HG03378 (cell line): ENCODE measurements at regions not wholly inside any gene's neighbourhood (a gene's known extent, or its start where the extent isn't known, plus 50 kb on each side); places are given as distances from the start of the nearest gene placed in this dataset.

Experiments
- ATAC-seq: cut with Tn5 transposase; IDR thresholded peaks from one replicate; pipeline ENCODE4 v1.9.1; 2021; ENCODE audit warnings: mild to moderate bottlenecking, moderate library complexity; ENCODE audit not compliant: unreplicated experiment

- ATAC-seq = no peak
Measured at GRCh38 chr1:163013826-163014600, 55.1 kb upstream of the RGS4 start.

GRCh38 chr1:163006051-163006834 lies 62.9 kb upstream of the RGS4 start:
- ATAC-seq = no peak

- no peak for ATAC-seq
Measured at GRCh38 chr1:162997499-162998285, 71.5 kb upstream of the RGS4 start.

GRCh38 chr1:162996261-162996660 lies 72.9 kb upstream of the RGS4 start:
- no peak for ATAC-seq

GRCh38 chr1:162994921-162995320 lies 74.2 kb upstream of the RGS4 start:
- ATAC-seq = no peak

- no peak for ATAC-seq
Measured at GRCh38 chr1:162993846-162994245, 75.3 kb upstream of the RGS4 start.

GRCh38 chr1:162992945-162993344 lies 76.2 kb upstream of the RGS4 start:
- ATAC-seq = no peak

GRCh38 chr1:162991444-162991843 lies 77.7 kb upstream of the RGS4 start:
- no peak for ATAC-seq

- no peak for ATAC-seq
Measured at GRCh38 chr1:162990665-162991064, 78.5 kb upstream of the RGS4 start.

- ATAC-seq = no peak
Measured at GRCh38 chr1:162988869-162989268, 80.3 kb upstream of the RGS4 start.

- no peak for ATAC-seq
Measured at GRCh38 chr1:162987866-162988265, 81.3 kb upstream of the RGS4 start.

- ATAC-seq = no peak
Measured at GRCh38 chr1:162985816-162986435, 83.2 kb upstream of the RGS4 start.

- no peak for ATAC-seq
Measured at GRCh38 chr1:162984699-162985098, 84.5 kb upstream of the RGS4 start.

GRCh38 chr1:162983671-162984425 lies 85.3 kb upstream of the RGS4 start:
- ATAC-seq = no peak

- no peak for ATAC-seq
Measured at GRCh38 chr1:162982364-162982763, 86.8 kb upstream of the RGS4 start.

GRCh38 chr1:162977944-162978568 lies 91.1 kb upstream of the RGS4 start:
- no peak for ATAC-seq

- no peak for ATAC-seq
Measured at GRCh38 chr1:162976628-162977027, 92.5 kb upstream of the RGS4 start.

- ATAC-seq = no peak
Measured at GRCh38 chr1:162974810-162975209, 94.4 kb upstream of the RGS4 start.

GRCh38 chr1:162973381-162973795 lies 95.8 kb upstream of the RGS4 start:
- ATAC-seq = no peak

- no peak for ATAC-seq
Measured at GRCh38 chr1:162972773-162973172, 96.4 kb upstream of the RGS4 start.
